ENCODE measurements at regions not wholly inside any gene's neighbourhood (a gene's known extent, or its start where the extent isn't known, plus 50 kb on each side); places are given as distances from the start of the nearest gene placed in this dataset.

DNA sequence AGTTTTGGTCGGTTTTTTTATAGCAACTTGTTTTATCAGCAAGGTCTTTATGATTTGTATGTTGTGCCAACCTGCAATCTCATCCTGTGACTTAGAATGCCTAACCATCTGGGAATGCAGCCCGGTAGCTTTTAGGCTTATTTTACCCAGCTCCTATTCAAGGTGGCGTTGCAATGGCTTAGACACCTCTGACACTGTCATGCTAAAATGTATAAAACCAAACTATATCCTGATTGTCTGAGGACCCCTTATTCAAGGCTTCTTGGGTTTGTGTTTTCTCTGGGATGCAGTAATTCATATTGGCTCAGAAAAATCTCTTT, 209.0 kb upstream of the ALCAM start:
- no peak for DNase-seq (ENCODE audit: low read depth, low spot score)

DNA sequence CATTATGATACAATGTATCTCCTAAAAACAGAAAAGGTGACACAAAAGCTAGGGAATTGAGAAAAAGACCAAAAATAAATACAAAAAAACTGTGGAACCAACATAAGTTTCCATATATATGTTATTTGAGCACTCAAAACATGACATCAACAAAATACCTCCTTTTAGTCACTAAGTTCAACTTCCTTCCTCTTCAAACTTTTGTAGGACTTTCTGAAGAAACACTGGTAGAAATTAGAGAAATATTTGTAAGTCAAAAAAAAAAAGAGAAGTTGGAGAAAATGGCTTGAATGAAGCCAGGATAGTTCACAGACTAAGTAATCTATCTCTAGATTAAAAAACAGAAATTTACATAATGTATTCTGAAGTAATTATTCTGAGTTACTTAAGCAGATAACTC, 208.4 kb upstream of the ALCAM start:
- DNase-seq (ENCODE audit: low read depth, low spot score), result no peak

GRCh38 chr3:105162448-105162847, 204.3 kb upstream of the ALCAM start:
- no peak for DNase-seq (ENCODE audit: low read depth, low spot score)

DNA sequence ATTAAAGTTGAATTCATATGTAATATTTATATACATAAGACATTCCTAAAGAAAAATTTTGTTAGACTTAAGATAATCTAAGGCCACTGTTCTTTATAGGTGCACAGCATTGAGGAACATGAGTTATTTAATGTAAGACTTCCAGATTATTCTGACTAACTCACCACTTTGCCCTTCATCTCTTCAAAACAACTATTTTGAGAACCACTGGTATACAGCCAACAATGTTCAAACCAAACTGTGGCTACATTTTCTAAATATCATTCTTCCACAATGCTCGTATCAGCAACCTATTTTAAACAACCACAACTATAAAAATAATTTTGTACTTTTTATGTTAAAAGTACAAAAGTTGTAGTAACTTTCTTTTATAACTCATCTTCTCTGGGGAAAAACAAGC, 199.8 kb upstream of the ALCAM start:
- no peak for DNase-seq (ENCODE audit: low read depth, low spot score)

DNA sequence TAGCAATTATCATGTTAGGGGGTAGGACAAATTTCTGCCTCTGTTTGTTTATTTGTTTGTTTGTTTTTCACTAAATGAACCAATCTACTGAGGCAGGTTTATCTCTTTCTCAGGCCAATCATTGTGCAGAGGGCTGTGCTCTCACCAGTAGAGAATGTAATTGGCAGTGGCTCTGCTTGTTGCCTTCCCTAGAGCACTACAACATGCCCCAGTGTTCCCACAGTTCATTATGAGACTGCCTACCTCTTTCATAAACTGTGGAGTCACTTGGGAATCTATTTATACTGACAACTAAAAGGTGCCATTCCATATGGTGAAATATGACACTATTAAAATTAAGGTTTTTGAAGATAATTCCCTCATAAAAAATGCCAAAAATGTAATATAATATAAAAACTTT, 196.3 kb upstream of the ALCAM start:
- no peak for DNase-seq (ENCODE audit: low read depth, low spot score)

DNA sequence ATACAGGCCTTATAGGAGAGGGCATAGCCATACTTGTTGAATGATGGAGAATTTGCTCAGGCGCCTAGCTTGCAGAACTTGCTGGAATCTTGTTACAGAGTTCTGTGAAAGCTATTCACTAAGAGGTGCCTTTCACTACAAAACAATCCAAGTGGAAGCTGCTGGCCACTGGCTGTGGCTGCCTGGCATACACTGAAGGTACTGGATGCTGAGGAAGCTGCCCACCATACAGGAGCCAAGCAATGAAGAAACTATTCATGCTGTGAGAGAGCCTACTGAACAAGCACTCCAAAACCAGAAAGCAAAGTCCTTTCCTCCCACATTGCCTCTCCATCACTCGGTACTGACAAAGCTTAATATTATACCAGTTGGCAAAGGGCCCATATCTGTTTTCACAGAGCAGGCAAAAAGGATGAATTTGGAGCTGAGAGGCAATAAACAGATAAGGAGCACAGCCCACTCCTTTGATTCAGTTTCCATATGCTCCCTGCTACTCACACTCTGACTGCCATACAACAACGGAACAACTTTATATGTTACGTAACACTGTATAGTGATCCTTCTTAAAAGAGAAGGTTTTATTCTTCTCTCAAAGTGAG, 192.6 kb upstream of the ALCAM start:
- no peak for DNase-seq (ENCODE audit: low read depth, low spot score)

- DNase-seq (ENCODE audit: low read depth, low spot score), result no peak
These were observed 189.1 kb upstream of the ALCAM start for GRCh38 chr3:105177576-105177975.

DNA sequence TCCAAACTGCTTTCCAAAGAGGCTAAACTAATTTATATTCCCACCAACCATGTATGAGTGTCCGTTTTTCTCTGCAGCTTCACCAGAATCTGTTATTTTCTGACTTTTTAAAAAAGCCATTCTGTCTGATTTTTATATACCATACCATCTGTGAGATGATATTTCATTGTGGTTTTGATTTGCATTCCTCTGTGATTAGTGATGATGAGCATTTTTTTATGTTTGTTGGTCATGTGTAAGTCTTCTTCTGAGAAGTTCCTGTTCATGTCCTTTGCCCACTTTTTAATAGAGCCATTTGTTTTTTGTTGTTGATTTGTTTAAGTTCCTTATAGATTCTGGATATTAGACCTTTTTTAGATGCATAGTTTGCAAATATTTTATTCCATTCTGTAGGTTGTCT, 179.4 kb upstream of the ALCAM start:
- DNase-seq (ENCODE audit: low read depth, low spot score), result no peak

DNA sequence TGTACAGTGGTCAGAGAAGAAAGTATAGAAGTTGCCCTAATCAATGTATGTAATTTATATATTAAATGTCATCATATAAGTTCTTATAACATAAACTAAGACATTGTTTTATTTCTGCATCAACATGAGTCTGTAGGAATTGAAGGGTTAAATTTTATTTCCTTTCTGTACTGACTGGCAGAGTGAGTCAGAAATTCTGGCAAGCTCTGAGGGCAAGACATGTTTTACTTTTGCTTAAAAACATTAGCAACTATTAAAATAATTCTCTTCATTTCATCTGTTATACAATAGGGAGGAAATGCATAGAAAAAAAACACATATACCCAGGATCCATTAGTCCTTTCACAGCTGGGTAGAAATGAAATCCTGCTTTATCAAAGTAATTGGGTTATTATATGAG, 171.4 kb upstream of the ALCAM start:
- DNase-seq (ENCODE audit: low read depth, low spot score), result no peak

GRCh38 chr3:105197863-105198262, 168.8 kb upstream of the ALCAM start:
- no peak for DNase-seq (ENCODE audit: low read depth, low spot score)

DNA sequence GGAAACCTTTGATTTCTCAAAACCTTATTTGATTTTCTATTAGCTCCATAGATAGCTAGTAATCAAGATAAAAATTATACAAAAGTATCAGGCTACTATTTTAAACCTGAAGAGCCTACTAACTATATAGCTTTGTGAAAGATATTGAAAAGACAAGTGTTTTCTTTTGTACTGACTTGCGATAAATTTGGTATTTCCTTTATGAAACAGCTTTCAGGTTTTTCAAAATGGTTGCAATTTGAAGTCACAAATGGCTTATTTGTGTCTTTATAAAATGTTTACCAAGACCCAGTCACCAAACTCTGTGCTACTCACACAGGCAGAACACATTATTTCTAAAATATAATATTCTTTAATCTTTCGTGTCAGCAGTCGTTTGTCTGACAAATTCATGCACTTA, 167.5 kb upstream of the ALCAM start:
- DNase-seq (ENCODE audit: low read depth, low spot score), result no peak

DNA sequence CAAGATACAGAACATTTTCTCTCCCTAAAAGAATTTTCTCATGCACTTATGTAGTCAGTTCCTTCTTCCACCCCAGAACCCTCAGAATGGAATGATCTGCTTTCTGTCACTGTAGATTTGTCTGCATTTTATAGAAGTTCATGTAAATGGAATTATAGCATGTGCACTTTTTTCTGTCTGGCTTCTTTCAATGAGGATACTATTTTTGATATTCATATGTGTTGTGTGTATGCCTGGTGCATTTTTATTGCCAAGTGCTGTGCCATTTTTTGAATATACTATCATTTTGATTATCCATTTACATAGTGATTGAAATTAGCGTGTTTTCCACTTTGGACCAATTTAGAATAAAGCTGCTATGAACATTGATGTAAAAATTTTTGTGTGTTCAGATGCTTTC, 156.6 kb upstream of the ALCAM start:
- DNase-seq (ENCODE audit: low read depth, low spot score), result no peak

GRCh38 chr3:105214590-105214989, 152.1 kb upstream of the ALCAM start:
- no peak for DNase-seq (ENCODE audit: low read depth, low spot score)

- DNase-seq (ENCODE audit: low read depth, low spot score), result no peak
These were observed 144.1 kb upstream of the ALCAM start for GRCh38 chr3:105222568-105223093.

DNA sequence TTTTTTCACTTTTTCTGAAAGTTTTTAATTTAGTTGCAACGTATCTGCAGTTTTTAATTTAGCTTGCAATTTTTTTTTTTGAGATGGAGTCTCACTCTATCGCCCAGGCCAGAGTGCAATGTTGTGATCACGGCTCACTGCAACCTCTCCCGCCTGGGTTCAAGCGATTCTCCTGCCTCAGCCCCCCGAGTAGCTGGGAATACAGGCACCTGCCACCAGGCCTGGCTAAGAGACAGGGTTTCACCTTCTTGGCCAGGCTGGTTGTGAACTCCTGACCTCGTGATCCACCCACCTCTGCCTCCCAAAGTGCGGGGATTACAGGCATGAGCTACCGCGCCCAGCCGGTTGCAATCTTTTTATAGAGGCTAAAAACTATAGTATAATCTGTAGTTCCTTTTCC, 142.9 kb upstream of the ALCAM start:
- no peak for DNase-seq (ENCODE audit: low read depth, low spot score)

- DNase-seq (ENCODE audit: low read depth, low spot score), result no peak
These were observed 138.0 kb upstream of the ALCAM start for GRCh38 chr3:105228696-105229095.

GRCh38 chr3:105232553-105232952, 134.2 kb upstream of the ALCAM start:
- no peak for DNase-seq (ENCODE audit: low read depth, low spot score)

- no peak for DNase-seq (ENCODE audit: low read depth, low spot score)
These were observed 133.7 kb upstream of the ALCAM start for GRCh38 chr3:105233010-105233409.

GRCh38 chr3:105235221-105235620, 131.5 kb upstream of the ALCAM start:
- DNase-seq (ENCODE audit: low read depth, low spot score), result no peak

DNA sequence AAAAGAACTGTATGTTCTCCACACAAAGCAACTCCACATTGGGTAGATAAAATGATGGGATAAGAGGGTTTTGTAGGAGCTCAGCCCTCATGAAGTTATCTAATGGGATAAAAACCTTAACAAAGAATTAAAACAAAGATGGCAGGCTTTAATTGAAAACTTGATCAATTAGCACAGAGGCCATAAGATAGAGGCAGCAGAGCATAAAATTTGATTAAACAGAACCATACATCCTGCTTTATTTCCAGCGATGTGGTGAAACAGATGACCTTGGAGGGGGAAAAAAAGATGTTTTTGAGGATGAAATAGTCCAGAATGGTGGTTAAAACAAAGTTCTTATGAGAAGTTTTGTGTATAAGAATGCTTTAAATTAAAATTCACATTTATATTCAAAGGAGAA, 130.9 kb upstream of the ALCAM start:
- DNase-seq (ENCODE audit: low read depth, low spot score), result no peak

DNA sequence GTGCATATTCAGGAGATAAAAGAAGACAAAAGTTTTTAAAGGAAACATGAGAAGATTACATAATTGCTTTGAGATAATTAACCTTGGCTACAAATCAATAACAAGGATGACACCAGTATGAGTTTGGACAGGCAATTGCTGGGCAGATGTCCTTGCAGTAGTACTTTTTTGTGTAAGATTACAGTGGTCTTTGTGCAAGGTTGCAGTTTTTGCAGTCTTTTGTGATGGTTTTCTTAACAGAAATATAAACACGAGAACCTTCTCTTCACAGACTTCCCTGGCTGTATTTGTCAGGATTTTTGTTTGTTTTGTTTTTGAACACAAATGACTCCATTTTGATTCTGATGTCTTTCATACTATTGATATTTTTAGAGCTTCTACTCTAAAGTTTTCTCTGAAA, 128.3 kb upstream of the ALCAM start:
- DNase-seq (ENCODE audit: low read depth, low spot score), result no peak

GRCh38 chr3:105243076-105243475, 123.6 kb upstream of the ALCAM start:
- DNase-seq (ENCODE audit: low read depth, low spot score), result no peak

- no peak for DNase-seq (ENCODE audit: low read depth, low spot score)
These were observed 120.2 kb upstream of the ALCAM start for GRCh38 chr3:105246536-105246935.

DNA sequence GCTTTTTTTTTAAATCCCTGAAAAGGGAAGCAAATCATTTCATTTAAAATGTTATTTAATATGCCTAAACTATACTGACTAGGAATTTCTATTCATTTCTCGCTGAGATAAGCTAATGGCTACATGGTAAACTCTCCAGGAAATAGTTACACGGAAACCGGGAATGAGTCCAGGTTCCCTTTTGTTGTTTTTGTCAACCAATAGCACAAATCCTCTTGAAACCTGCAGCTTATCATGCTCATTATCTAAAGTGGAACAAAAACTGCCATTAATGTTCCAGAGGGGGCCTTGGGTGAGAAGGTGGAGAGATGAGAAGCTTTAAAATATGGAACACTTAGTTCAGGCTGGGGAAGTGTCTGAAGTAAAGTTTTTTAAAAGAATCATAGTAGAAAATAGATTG, 113.5 kb upstream of the ALCAM start:
- DNase-seq (ENCODE audit: low read depth, low spot score), result no peak
